MG63 (cell line): ENCODE measurements at regions not wholly inside any gene's neighbourhood (a gene's known extent, or its start where the extent isn't known, plus 50 kb on each side); places are given as distances from the start of the nearest gene placed in this dataset.

Experiments
- DNase-seq: peaks from one replicate; pipeline ENCODE4 v3.0.0-alpha.2; 2020
- H3K27me3 ChIP-seq: fragments of 250-450 bp; sonication (Bioruptor Pico); 2 replicates; pipeline ENCODE4 v1.5.1; 2020; ENCODE audit warnings: mild to moderate bottlenecking, moderate library complexity
- H3K36me3 ChIP-seq: fragments of 250-450 bp; sonication (Bioruptor Pico); 2 replicates; pipeline ENCODE4 v1.5.1; 2020; ENCODE audit warnings: mild to moderate bottlenecking, moderate library complexity
- H3K4me3 ChIP-seq: fragments of 250-450 bp; sonication (Bioruptor Pico); 2 replicates; pipeline ENCODE4 v1.5.1; 2020; ENCODE audit warnings: mild to moderate bottlenecking, moderate library complexity
- H3K9me3 ChIP-seq: fragments of 250-450 bp; sonication (Bioruptor Pico); 2 replicates; pipeline ENCODE4 v1.5.1; 2020; ENCODE audit warnings: mild to moderate bottlenecking, moderate library complexity

DNA sequence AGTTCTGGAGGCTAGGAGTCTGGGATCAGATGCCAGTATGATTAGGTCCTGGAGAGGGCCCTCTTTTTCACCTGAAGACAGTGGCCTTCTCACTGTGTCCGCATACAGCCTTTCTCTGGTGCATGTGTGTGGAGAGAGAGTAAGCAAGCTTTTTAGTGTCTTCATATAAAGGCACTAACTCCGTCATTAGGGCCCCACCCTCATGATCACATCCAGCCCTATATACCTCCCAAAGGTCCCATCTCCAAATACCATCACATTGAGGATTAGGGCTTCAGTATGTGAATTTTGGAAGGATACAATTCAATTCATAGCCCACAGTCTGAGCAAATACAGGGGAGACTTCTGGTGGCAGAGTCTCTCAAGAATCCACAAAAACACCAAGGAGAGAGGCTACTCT lies 176.6 kb downstream of the BACH1 start:
- Histone ChIP-seq H3K27me3 (no peaks in the 10 kb centered on the region), H3K4me3 (no peak overlapping the region), H3K36me3 (no peaks in the 10 kb centered on the region), H3K9me3 (no peaks in the 10 kb centered on the region)
- DNase-seq: no peak

DNA sequence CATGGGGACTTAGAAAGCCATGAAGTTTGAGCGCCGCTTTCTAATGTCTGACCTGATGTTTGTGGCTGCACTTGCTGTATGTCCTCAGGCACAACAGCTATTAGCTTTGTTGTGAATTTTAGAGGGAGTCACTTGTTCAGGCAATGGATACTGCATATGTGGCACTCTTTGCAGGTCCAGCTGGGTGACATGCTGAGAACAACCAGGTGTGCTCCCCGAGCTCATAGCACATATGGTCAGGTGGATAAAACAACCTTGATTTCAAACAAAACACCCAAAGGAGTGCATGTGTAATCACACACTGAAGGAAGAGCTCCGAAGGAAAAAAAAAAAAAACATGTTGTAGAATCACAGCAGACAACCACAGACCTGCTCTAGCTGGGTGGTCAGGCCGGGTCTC lies 178.6 kb downstream of the BACH1 start:
- no peaks in the 10 kb centered on the region for H3K27me3 ChIP-seq
- H3K4me3 ChIP-seq: no peak overlapping the region
- no peak for DNase-seq
- H3K9me3 ChIP-seq: no peaks in the 10 kb centered on the region
- H3K36me3 ChIP-seq: no peaks in the 10 kb centered on the region

DNA sequence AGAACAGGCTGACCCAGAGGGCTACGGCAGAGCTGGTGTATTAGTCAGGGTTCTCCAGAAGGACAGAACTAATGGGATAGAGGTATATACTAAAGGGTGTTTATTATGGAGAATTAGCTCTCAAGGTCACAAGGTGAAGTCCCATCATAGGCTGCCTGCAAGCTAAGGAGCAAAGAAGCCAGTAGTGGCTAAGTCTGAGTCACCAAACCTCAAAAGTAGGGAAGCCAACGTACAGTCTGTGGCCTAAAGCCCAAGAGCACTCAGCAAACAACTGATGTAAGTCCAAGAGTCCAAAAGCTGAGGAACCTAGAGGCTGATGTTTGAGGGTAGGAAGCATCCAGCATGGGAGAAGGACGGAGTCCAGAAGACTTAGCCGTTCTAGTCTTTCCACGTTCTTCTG lies 179.2 kb downstream of the BACH1 start:
- no peaks in the 10 kb centered on the region for H3K27me3 ChIP-seq
- DNase-seq: peak; percentile 66

DNA sequence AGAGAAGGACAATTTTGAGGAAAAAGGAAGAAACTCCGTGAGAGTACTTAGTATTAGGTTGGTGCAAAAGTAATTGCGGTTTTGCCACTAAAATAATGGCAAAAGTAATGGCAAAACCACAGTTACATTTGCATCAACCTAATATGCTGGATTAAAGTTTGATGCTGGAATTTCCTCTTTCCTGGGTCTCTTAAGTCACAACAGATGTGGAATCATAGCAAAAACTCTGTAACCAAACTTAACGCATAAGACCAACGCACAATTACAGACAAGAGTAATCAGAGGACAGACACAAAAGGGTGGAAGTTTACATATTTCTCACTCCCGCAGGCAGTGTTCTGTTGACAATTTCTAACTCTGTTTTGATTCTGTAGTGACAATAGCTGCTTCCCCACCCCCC lies 182.4 kb downstream of the BACH1 start:
- Histone ChIP-seq H3K9me3 (no peaks in the 10 kb centered on the region), H3K4me3 (no peak overlapping the region), H3K27me3 (no peaks in the 10 kb centered on the region), H3K36me3 (no peaks in the 10 kb centered on the region)
- no peak for DNase-seq

More for the DNA sequence above, 179.2 kb downstream of the BACH1 start:
- H3K4me3 ChIP-seq: no peak overlapping the region
- H3K9me3 ChIP-seq: no peaks in the 10 kb centered on the region
- H3K36me3 ChIP-seq: no peaks in the 10 kb centered on the region

DNA sequence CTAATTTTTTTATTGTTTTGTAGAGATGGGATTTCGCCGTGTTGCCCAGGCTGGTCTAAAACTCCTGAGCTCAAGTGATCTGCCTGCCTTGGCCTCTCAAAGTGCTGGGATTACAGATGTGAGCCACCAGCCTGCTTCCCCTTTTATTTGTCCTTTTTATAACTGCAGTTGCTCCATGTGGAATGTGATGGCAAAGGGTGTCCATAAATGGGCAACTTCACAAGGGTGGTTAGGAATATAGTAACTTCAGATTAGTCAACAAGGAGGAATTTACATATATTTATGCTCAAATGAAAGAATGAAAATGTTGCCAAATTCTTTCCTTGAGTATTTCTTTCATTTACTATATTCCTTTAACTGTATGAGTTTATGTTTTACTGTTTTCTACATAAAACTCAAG lies 182.9 kb downstream of the BACH1 start:
- Histone ChIP-seq H3K9me3 (no peaks in the 10 kb centered on the region), H3K36me3 (no peaks in the 10 kb centered on the region), H3K27me3 (no peaks in the 10 kb centered on the region), H3K4me3 (no peak overlapping the region)
- peak; percentile 30 for DNase-seq

DNA sequence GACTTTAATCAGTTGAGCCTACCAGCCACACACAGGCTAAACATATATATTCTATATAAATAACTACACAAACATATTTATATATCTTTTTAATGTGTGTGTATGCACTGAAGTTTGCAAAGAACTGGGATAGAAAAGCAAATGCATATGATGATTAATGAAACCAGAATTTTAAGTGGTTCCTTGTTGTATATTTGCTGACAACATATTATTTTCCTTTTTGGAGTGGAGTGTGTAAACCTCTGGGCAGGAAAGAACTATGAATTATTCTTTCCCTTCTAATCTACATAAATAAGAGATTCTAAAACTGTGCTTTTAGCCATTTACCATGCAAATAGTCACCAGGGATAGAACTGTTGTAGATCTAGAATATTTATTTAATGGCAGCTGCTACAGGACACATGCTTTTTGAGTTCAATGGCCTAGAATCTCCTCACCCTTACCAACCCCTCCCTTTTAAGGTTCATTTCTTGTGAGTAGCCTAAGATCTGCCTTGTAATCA lies 187.6 kb downstream of the BACH1 start:
- DNase-seq: no peak
- Histone ChIP-seq H3K4me3 (no peak overlapping the region), H3K27me3 (no peaks in the 10 kb centered on the region), H3K36me3 (no peaks in the 10 kb centered on the region), H3K9me3 (no peaks in the 10 kb centered on the region)
